Nephron progenitor cell (in vitro differentiated cells): ENCODE measurements at regions not wholly inside any gene's neighbourhood (a gene's known extent, or its start where the extent isn't known, plus 50 kb on each side); places are given as distances from the start of the nearest gene placed in this dataset.

Experiments
- DNase-seq: peaks from one replicate; pipeline ENCODE4 v3.0.0; 2021
- H3K27ac Mint-ChIP-seq: 2 replicates; pipeline ENCODE4 v1.8.0; 2021; ENCODE audit warnings: mild to moderate bottlenecking, moderate library complexity, mixed read lengths
- H3K27me3 Mint-ChIP-seq: 2 replicates; pipeline ENCODE4 v1.8.0; 2021; ENCODE audit warnings: mild to moderate bottlenecking, low read depth, mixed read lengths; ENCODE audit not compliant: poor library complexity
- H3K36me3 Mint-ChIP-seq: 2 replicates; pipeline ENCODE4 v1.8.0; 2021; ENCODE audit warnings: low read depth, mixed read lengths
- H3K4me1 Mint-ChIP-seq: 2 replicates; pipeline ENCODE4 v1.8.0; 2021; ENCODE audit warnings: mixed read lengths
- H3K4me3 Mint-ChIP-seq: 2 replicates; pipeline ENCODE4 v1.8.0; 2021; ENCODE audit warnings: mild to moderate bottlenecking, moderate library complexity, mixed read lengths
- H3K9me3 Mint-ChIP-seq: 2 replicates; pipeline ENCODE4 v1.8.0; 2021; ENCODE audit warnings: mild to moderate bottlenecking, moderate library complexity, mixed read lengths
- CTCF ChIP-seq: fragments of 200-600 bp; sonication (generic); IDR thresholded peaks from 2 replicates; pipeline ENCODE4 v1.5.0; 2021; ENCODE audit warnings: antibody characterized with exemption

- TF ChIP-seq CTCF = no peak
- Mint-ChIP-seq H3K4me1 (no peaks in the 10 kb centered on the region), H3K36me3 (no peaks in the 10 kb centered on the region), H3K27me3 (no peaks in the 10 kb centered on the region), H3K27ac (no peak overlapping the region), H3K9me3 (peaks cover 16% of the 10 kb centered on the region), H3K4me3 (no peak overlapping the region)
- no peak for DNase-seq
Observed at GRCh38 chr3:175989161-175989560, 1130.0 kb downstream of the NAALADL2 start.

- H3K4me3 Mint-ChIP-seq = no peak overlapping the region
- no peaks in the 10 kb centered on the region for H3K36me3 Mint-ChIP-seq
- no peak overlapping the region for H3K27ac Mint-ChIP-seq
- H3K9me3 Mint-ChIP-seq = peaks cover 16% of the 10 kb centered on the region
- TF ChIP-seq CTCF = no peak
- H3K27me3 Mint-ChIP-seq = no peaks in the 10 kb centered on the region
- H3K4me1 Mint-ChIP-seq = no peaks in the 10 kb centered on the region
- DNase-seq = no peak
Observed at GRCh38 chr3:175988401-175988800, 1129.3 kb downstream of the NAALADL2 start.

GRCh38 chr3:175985781-175986180 lies 1126.6 kb downstream of the NAALADL2 start:
- Mint-ChIP-seq H3K9me3 (peaks cover 16% of the 10 kb centered on the region), H3K27ac (no peak overlapping the region), H3K4me1 (no peaks in the 10 kb centered on the region), H3K36me3 (no peaks in the 10 kb centered on the region), H3K4me3 (no peak overlapping the region), H3K27me3 (no peaks in the 10 kb centered on the region)
- no peak for DNase-seq
- TF ChIP-seq CTCF = no peak

- Mint-ChIP-seq H3K9me3 (peaks cover 22% of the 10 kb centered on the region), H3K36me3 (no peaks in the 10 kb centered on the region), H3K4me3 (no peak overlapping the region), H3K27ac (no peak overlapping the region), H3K27me3 (peaks cover 3% of the 10 kb centered on the region), H3K4me1 (no peaks in the 10 kb centered on the region)
- DNase-seq = no peak
- no peak for TF ChIP-seq CTCF
Observed at GRCh38 chr3:175983379-175983778, 1124.2 kb downstream of the NAALADL2 start.

GRCh38 chr3:175980486-175981090 lies 1121.5 kb downstream of the NAALADL2 start:
- Mint-ChIP-seq H3K9me3 (peaks cover 21% of the 10 kb centered on the region), H3K36me3 (no peaks in the 10 kb centered on the region), H3K27me3 (peaks cover 3% of the 10 kb centered on the region), H3K27ac (no peak overlapping the region), H3K4me1 (no peaks in the 10 kb centered on the region), H3K4me3 (no peak overlapping the region)
- DNase-seq = no peak
- no peak for TF ChIP-seq CTCF

GRCh38 chr3:175977968-175978752 lies 1119.0 kb downstream of the NAALADL2 start:
- no peaks in the 10 kb centered on the region for H3K4me1 Mint-ChIP-seq
- no peak for TF ChIP-seq CTCF
- H3K36me3 Mint-ChIP-seq = no peaks in the 10 kb centered on the region
- DNase-seq = no peak
- H3K27ac Mint-ChIP-seq = no peak overlapping the region
- peaks cover 21% of the 10 kb centered on the region for H3K9me3 Mint-ChIP-seq
- no peak overlapping the region for H3K4me3 Mint-ChIP-seq
- peaks cover 3% of the 10 kb centered on the region for H3K27me3 Mint-ChIP-seq
